ENCODE measurements at regions not wholly inside any gene's neighbourhood (a gene's known extent, or its start where the extent isn't known, plus 50 kb on each side); places are given as distances from the start of the nearest gene placed in this dataset.

- Histone ChIP-seq H3K27me3 (ENCODE audit: control insufficient read depth, insufficient read depth, low read length) (no peaks in the 10 kb centered on the region), H3K4me3 (ENCODE audit: low read depth, low read length) (no peak overlapping the region), H3K36me3 (ENCODE audit: control insufficient read depth, insufficient read depth, low read length) (peaks cover 2% of the 10 kb centered on the region), H3K4me1 (ENCODE audit: control insufficient read depth, insufficient read depth, low read length) (no peaks in the 10 kb centered on the region), H3K9ac (ENCODE audit: low read depth, low read length) (no peak overlapping the region), H3K9me3 (ENCODE audit: control insufficient read depth, insufficient read depth, low read length) (no peaks in the 10 kb centered on the region)
Observed at GRCh38 chr14:71694591-71695530, 237.4 kb upstream of the RGS6 start.

DNA sequence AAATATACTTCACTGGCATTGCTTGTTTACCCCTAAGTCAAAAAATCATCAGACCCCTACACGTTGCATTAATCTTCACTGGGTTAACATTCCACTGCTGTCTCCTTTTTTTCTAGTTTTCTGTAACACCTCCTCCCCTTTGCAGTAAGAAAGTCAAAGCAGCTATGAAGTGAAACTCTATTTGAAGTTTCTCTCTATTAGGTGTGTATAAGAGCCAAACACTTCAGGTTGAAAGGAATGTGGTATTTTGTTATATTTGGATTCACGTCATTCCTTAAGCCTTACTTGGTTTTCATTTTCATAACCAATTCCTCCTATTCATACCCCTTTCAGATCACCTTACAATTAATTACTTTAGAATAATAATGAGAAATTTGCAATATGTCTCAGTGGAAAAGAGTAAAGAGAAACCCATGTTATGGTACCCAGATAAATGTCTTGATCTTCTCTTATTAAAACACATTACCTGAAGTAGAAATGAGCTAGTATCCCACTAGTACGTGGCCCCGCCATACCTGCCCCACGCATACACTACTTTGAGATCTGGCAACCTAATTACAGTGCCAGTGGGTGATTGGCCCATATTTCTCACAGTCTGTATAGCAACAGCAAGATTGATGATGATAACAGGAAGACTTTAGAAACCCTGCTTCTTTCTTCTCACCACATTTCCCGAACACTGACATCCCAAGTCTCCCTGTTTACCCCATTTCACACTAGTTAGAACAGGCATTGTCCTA lies 236.4 kb upstream of the RGS6 start:
- Histone ChIP-seq H3K4me3 (ENCODE audit: low read depth, low read length) (no peak overlapping the region), H3K27me3 (ENCODE audit: control insufficient read depth, insufficient read depth, low read length) (no peaks in the 10 kb centered on the region), H3K9ac (ENCODE audit: low read depth, low read length) (no peak overlapping the region), H3K4me1 (ENCODE audit: control insufficient read depth, insufficient read depth, low read length) (no peaks in the 10 kb centered on the region), H3K36me3 (ENCODE audit: control insufficient read depth, insufficient read depth, low read length) (peaks cover 2% of the 10 kb centered on the region), H3K9me3 (ENCODE audit: control insufficient read depth, insufficient read depth, low read length) (no peaks in the 10 kb centered on the region)

DNA sequence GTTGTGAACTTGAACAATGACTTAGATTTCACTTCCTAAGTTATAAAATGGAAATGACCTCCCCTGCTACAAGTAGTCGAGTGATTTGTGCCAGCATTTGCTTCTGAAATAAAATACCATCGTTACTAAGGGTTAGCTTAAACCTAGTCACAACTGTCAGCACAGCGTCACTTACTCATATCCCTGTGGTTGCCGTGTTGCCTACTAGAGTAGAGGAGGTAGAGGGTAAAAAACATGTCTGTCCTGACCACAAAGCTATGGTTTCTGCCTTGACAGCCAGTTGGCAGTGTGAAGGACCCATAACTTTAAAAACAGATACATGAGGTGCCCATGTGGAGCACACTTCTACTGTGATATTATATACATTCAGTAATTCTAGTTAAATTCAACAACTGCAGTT lies 234.2 kb upstream of the RGS6 start:
- no peaks in the 10 kb centered on the region for H3K9me3 ChIP-seq (ENCODE audit: control insufficient read depth, insufficient read depth, low read length)
- no peak overlapping the region for H3K4me3 ChIP-seq (ENCODE audit: low read depth, low read length)
- H3K9ac ChIP-seq (ENCODE audit: low read depth, low read length): no peak overlapping the region
- H3K27me3 ChIP-seq (ENCODE audit: control insufficient read depth, insufficient read depth, low read length): no peaks in the 10 kb centered on the region
- peaks cover 2% of the 10 kb centered on the region for H3K36me3 ChIP-seq (ENCODE audit: control insufficient read depth, insufficient read depth, low read length)
- no peaks in the 10 kb centered on the region for H3K4me1 ChIP-seq (ENCODE audit: control insufficient read depth, insufficient read depth, low read length)

DNA sequence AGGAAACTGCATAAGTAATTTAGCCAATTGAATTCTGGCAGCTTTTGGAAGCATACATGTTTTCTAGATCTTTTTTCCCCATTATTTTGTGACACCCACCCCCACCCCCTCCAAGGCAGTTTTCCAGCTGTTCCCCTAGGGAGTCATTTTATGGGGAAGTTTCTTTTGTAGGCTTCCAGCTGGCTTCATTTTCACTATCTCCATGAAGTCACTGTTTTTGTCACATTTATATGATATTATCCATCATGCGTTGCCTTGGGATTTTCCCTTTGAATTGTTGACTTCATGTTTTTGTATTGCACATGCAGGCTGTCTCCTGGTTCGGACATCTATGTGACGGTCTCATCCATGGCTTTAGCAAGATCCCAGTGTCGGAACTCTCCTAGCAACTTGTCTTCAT lies 233.6 kb upstream of the RGS6 start:
- Histone ChIP-seq H3K4me3 (ENCODE audit: low read depth, low read length) (no peak overlapping the region), H3K4me1 (ENCODE audit: control insufficient read depth, insufficient read depth, low read length) (no peaks in the 10 kb centered on the region), H3K9me3 (ENCODE audit: control insufficient read depth, insufficient read depth, low read length) (no peaks in the 10 kb centered on the region), H3K27me3 (ENCODE audit: control insufficient read depth, insufficient read depth, low read length) (no peaks in the 10 kb centered on the region), H3K36me3 (ENCODE audit: control insufficient read depth, insufficient read depth, low read length) (peaks cover 2% of the 10 kb centered on the region), H3K9ac (ENCODE audit: low read depth, low read length) (no peak overlapping the region)

- no peak overlapping the region for H3K9ac ChIP-seq (ENCODE audit: low read depth, low read length)
- no peaks in the 10 kb centered on the region for H3K9me3 ChIP-seq (ENCODE audit: control insufficient read depth, insufficient read depth, low read length)
- no peak overlapping the region for H3K4me3 ChIP-seq (ENCODE audit: low read depth, low read length)
- no peaks in the 10 kb centered on the region for H3K27me3 ChIP-seq (ENCODE audit: control insufficient read depth, insufficient read depth, low read length)
- peaks cover 2% of the 10 kb centered on the region for H3K36me3 ChIP-seq (ENCODE audit: control insufficient read depth, insufficient read depth, low read length)
- no peaks in the 10 kb centered on the region for H3K4me1 ChIP-seq (ENCODE audit: control insufficient read depth, insufficient read depth, low read length)
Observed at GRCh38 chr14:71701990-71702389, 230.2 kb upstream of the RGS6 start.

GRCh38 chr14:71702786-71703185 lies 229.4 kb upstream of the RGS6 start:
- H3K27me3 ChIP-seq (ENCODE audit: control insufficient read depth, insufficient read depth, low read length): no peaks in the 10 kb centered on the region
- no peak overlapping the region for H3K4me3 ChIP-seq (ENCODE audit: low read depth, low read length)
- H3K36me3 ChIP-seq (ENCODE audit: control insufficient read depth, insufficient read depth, low read length): peaks cover 2% of the 10 kb centered on the region
- no peaks in the 10 kb centered on the region for H3K4me1 ChIP-seq (ENCODE audit: control insufficient read depth, insufficient read depth, low read length)
- H3K9me3 ChIP-seq (ENCODE audit: control insufficient read depth, insufficient read depth, low read length): no peaks in the 10 kb centered on the region
- H3K9ac ChIP-seq (ENCODE audit: low read depth, low read length): no peak overlapping the region

DNA sequence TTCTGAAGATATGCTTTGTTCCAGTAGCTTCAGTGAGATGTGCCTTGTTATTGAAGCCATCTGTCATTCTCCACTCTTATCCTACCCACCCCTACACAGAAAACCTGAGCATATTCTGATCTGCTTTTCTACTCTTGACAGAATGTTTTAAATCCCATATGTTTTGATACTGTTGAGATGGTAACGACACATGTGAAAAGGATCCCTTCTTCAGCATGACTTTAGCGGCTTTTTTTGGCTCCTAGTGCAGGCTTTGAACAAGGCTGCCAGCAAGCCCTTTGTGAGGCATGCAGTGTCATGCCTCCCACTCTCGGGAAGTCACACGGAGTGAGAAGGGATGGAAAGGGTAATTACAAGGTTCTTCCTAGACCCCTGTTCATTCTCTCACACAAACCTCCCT lies 228.8 kb upstream of the RGS6 start:
- H3K4me3 ChIP-seq (ENCODE audit: low read depth, low read length): no peak overlapping the region
- H3K9ac ChIP-seq (ENCODE audit: low read depth, low read length): no peak overlapping the region
- H3K36me3 ChIP-seq (ENCODE audit: control insufficient read depth, insufficient read depth, low read length): peaks cover 2% of the 10 kb centered on the region
- no peaks in the 10 kb centered on the region for H3K27me3 ChIP-seq (ENCODE audit: control insufficient read depth, insufficient read depth, low read length)
- no peaks in the 10 kb centered on the region for H3K4me1 ChIP-seq (ENCODE audit: control insufficient read depth, insufficient read depth, low read length)
- no peaks in the 10 kb centered on the region for H3K9me3 ChIP-seq (ENCODE audit: control insufficient read depth, insufficient read depth, low read length)

- Histone ChIP-seq H3K4me1 (ENCODE audit: control insufficient read depth, insufficient read depth, low read length) (no peaks in the 10 kb centered on the region), H3K36me3 (ENCODE audit: control insufficient read depth, insufficient read depth, low read length) (no peaks in the 10 kb centered on the region), H3K9ac (ENCODE audit: low read depth, low read length) (no peak overlapping the region)
Observed at GRCh38 chr14:71704210-71704609, 228.0 kb upstream of the RGS6 start.

DNA sequence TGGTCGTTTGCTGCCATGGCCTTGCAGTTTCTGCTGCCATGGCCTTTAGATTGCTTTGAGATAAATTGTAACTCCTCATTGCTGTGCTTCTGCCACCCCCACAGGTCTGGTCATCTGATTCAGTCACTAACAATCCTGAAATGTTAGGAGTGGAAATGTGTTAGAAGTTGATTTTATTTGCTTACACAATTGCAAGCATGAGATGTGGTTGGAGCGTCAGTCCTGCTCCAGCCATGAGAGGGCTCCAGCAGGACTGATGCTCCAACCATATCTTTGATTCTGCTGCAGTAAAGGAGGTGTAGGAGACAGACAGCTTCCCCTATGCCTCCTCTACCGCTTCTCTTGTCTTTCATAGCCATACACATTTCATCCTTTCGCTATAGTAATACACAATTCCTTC lies 226.8 kb upstream of the RGS6 start:
- Histone ChIP-seq H3K4me1 (ENCODE audit: control insufficient read depth, insufficient read depth, low read length) (no peaks in the 10 kb centered on the region), H3K36me3 (ENCODE audit: control insufficient read depth, insufficient read depth, low read length) (no peaks in the 10 kb centered on the region), H3K9me3 (ENCODE audit: control insufficient read depth, insufficient read depth, low read length) (no peaks in the 10 kb centered on the region), H3K4me3 (ENCODE audit: low read depth, low read length) (no peak overlapping the region), H3K27me3 (ENCODE audit: control insufficient read depth, insufficient read depth, low read length) (no peaks in the 10 kb centered on the region), H3K9ac (ENCODE audit: low read depth, low read length) (no peak overlapping the region)

More at GRCh38 chr14:71704210-71704609, 228.0 kb upstream of the RGS6 start:
- H3K9me3 ChIP-seq (ENCODE audit: control insufficient read depth, insufficient read depth, low read length): no peaks in the 10 kb centered on the region
- no peaks in the 10 kb centered on the region for H3K27me3 ChIP-seq (ENCODE audit: control insufficient read depth, insufficient read depth, low read length)
- no peak overlapping the region for H3K4me3 ChIP-seq (ENCODE audit: low read depth, low read length)

DNA sequence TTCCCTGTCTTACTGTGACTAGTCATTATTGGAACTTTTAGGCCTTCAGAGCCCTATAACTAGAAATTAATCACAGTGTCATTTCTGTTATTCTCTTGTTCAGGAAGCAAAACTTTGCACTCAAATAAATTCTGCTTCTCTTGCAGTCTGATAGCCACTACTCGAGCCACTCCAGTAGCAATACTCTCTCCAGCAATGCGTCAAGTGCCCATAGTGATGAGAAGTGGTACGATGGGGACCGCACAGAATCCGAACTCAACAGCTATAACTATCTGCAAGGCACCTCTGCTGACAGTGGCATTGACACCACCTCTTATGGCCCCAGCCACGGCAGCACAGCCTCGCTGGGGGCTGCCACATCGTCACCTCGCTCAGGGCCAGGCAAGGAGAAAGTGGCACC lies 223.2 kb upstream of the RGS6 start:
- Histone ChIP-seq H3K27me3 (ENCODE audit: control insufficient read depth, insufficient read depth, low read length) (no peaks in the 10 kb centered on the region), H3K4me3 (ENCODE audit: low read depth, low read length) (no peak overlapping the region), H3K9ac (ENCODE audit: low read depth, low read length) (no peak overlapping the region), H3K4me1 (ENCODE audit: control insufficient read depth, insufficient read depth, low read length) (no peaks in the 10 kb centered on the region), H3K36me3 (ENCODE audit: control insufficient read depth, insufficient read depth, low read length) (no peaks in the 10 kb centered on the region), H3K9me3 (ENCODE audit: control insufficient read depth, insufficient read depth, low read length) (no peaks in the 10 kb centered on the region)

- H3K4me3 ChIP-seq (ENCODE audit: low read depth, low read length): no peak overlapping the region
- no peak overlapping the region for H3K9ac ChIP-seq (ENCODE audit: low read depth, low read length)
- no peaks in the 10 kb centered on the region for H3K4me1 ChIP-seq (ENCODE audit: control insufficient read depth, insufficient read depth, low read length)
- no peaks in the 10 kb centered on the region for H3K36me3 ChIP-seq (ENCODE audit: control insufficient read depth, insufficient read depth, low read length)
- H3K9me3 ChIP-seq (ENCODE audit: control insufficient read depth, insufficient read depth, low read length): no peaks in the 10 kb centered on the region
- H3K27me3 ChIP-seq (ENCODE audit: control insufficient read depth, insufficient read depth, low read length): no peaks in the 10 kb centered on the region
Observed at GRCh38 chr14:71709987-71710386, 222.2 kb upstream of the RGS6 start.

DNA sequence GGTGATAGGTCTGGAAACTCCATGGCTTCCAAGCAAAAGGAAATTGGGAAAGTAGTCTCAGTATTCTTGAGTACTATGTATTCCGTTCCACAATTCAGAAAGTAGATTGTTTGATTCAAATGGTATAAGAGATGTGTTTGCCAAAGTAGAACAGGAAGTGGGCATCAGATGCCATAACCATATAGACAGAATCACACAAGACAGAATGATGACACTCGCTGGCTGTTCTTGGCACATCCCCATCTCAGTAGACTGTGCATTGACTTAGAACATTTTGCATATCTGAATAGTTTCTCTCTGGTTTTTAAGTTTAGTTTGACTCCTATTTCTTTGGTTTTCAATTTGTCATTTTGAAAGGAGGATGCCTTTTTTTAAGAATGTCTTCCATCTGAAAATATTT lies 221.1 kb upstream of the RGS6 start:
- Histone ChIP-seq H3K36me3 (ENCODE audit: control insufficient read depth, insufficient read depth, low read length) (no peaks in the 10 kb centered on the region), H3K4me1 (ENCODE audit: control insufficient read depth, insufficient read depth, low read length) (no peaks in the 10 kb centered on the region), H3K9me3 (ENCODE audit: control insufficient read depth, insufficient read depth, low read length) (no peaks in the 10 kb centered on the region), H3K4me3 (ENCODE audit: low read depth, low read length) (no peak overlapping the region), H3K27me3 (ENCODE audit: control insufficient read depth, insufficient read depth, low read length) (no peaks in the 10 kb centered on the region), H3K9ac (ENCODE audit: low read depth, low read length) (no peak overlapping the region)
